ENCODE measurements at regions not wholly inside any gene's neighbourhood (a gene's known extent, or its start where the extent isn't known, plus 50 kb on each side); places are given as distances from the start of the nearest gene placed in this dataset.

DNA sequence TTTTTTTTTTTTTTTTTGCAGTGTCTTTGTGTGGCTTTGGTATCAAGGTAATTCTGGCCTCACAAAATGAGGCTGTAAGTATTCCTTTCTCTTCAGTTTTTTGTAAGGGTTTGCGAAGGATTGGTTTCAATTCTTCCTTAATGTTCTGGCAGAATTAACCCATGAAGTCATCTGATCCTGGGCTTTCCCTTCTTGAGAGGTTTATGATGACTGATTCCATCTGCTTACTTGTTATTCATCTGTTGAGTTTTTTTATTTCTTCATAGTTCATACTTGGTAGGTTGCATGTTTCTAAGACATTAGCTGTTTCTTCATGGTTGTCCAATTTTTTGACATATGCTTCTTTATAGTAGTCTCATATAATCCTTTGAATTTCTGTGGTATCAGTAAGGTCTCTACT, 181.4 kb upstream of the PDE5A start:
- TF ChIP-seq, protein P1, sequence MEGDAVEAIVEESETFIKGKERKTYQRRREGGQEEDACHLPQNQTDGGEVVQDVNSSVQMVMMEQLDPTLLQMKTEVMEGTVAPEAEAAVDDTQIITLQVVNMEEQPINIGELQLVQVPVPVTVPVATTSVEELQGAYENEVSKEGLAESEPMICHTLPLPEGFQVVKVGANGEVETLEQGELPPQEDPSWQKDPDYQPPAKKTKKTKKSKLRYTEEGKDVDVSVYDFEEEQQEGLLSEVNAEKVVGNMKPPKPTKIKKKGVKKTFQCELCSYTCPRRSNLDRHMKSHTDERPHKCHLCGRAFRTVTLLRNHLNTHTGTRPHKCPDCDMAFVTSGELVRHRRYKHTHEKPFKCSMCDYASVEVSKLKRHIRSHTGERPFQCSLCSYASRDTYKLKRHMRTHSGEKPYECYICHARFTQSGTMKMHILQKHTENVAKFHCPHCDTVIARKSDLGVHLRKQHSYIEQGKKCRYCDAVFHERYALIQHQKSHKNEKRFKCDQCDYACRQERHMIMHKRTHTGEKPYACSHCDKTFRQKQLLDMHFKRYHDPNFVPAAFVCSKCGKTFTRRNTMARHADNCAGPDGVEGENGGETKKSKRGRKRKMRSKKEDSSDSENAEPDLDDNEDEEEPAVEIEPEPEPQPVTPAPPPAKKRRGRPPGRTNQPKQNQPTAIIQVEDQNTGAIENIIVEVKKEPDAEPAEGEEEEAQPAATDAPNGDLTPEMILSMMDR (IDR thresholded peaks at IDR 0.05): no peak
- H3K27ac ChIP-seq: no peak overlapping the region
- no peak overlapping the region for H3K4me3 ChIP-seq
- DNase-seq (ENCODE audit: low spot score): no peak

DNA sequence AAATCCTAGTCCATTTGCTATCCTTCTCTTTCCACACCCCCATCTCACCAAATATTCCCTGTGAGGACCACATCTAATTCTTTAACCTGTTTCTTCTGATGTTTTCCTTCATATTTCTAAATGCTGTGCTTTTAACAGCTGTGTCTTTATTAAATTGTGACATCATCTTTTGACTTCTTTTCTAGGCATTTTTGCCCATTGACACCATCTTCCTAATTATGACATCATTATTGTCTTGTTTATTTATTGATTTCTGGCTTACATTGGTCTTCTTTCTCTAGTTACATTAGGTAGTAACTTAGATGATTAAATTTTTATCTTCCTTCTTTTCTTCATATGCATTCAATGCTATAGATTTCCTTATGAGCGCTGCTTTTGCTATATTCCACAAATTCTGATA, 175.8 kb upstream of the PDE5A start:
- TF ChIP-seq, protein P1 (IDR thresholded peaks at IDR 0.05): no peak
- no peak overlapping the region for H3K4me3 ChIP-seq
- no peak for DNase-seq (ENCODE audit: low spot score)
- no peak overlapping the region for H3K27ac ChIP-seq

DNA sequence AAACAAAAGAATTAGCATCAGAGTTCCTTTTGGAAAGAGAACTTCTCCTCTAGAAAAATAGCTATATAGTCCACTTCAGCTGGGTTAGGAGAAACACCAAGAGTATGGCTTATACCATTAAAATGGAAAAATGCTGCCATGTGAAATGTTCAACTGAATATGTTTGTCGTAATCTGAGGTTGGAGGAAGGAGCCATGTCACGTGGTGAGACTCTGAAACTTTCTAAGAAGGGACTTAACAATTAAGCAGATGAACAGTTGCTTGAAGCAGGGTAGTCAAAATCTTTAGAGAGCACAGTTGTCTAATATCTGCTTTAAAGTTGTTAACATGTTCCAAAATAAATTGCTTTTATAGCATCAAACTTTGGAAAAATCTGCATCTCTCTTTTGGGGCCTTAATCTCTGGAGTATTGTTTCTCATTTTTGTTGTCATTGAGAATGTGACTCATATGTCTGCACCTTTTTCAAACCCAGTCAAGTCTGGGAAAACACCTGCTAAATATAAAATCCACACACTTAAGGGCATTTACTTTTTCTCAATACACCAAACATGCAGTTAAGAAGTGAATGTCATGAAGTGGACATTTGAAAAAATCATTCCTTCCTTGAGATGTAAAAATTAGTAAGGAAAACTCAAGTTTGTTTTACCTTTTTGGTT, 168.8 kb upstream of the PDE5A start:
- TF ChIP-seq, protein P1 (IDR thresholded peaks at IDR 0.05): no peak
- no peak for DNase-seq (ENCODE audit: low spot score)
- Histone ChIP-seq H3K27ac (no peak overlapping the region), H3K4me3 (no peak overlapping the region)

DNA sequence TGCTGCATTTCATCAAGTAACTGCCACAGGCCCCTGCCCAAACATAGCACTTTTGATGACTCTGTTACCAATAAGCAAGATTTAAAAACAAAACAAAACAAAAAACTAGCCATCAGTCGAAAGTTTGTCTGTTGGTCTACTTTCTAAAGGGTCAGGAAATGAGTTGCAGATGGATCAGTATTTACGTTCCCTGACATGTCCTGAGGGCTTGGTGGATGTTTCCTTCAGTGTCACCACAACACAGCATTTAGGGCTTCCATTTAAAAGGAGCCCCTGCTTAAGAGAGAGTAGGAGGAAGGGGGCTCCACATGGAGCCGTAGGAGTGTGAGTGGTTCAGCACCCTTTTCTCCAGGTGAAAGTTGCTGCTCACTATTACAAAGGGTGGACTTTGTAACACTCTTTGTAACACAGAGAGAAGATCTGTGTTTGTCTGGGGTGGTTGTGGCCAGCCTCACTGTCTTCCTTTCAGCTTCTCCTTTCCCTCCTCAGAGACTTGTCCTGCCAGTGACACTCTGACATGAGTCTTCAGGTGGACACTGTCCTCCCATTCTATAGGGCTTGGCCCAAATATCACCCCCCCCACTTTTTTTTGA, 167.5 kb upstream of the PDE5A start:
- Histone ChIP-seq H3K27ac (no peak overlapping the region), H3K4me3 (no peak overlapping the region)
- TF ChIP-seq, protein P1 (IDR thresholded peaks at IDR 0.05): no peak
- DNase-seq (ENCODE audit: low spot score): no peak

DNA sequence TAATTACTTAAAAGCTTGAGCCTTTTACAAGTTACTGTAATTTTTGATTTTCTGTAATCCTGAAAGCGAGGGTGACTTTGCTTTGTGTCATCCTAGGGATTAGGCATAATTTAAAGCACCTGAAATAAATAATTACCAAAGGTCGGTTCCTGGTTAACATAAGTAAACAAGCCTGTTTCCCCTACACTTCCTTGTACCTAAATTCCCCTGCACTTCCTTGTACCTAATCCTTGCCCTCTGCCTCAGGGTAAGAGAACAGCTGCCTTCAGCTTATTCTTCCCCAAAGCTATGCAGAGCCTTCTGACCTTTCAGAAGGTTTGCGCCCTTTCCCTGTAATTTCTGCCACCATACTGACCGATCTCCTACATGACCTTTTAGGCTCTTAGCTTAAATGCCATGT, 166.1 kb upstream of the PDE5A start:
- no peak overlapping the region for H3K27ac ChIP-seq
- TF ChIP-seq, protein P1 (IDR thresholded peaks at IDR 0.05): no peak
- DNase-seq (ENCODE audit: low spot score): no peak
- H3K4me3 ChIP-seq: no peak overlapping the region

DNA sequence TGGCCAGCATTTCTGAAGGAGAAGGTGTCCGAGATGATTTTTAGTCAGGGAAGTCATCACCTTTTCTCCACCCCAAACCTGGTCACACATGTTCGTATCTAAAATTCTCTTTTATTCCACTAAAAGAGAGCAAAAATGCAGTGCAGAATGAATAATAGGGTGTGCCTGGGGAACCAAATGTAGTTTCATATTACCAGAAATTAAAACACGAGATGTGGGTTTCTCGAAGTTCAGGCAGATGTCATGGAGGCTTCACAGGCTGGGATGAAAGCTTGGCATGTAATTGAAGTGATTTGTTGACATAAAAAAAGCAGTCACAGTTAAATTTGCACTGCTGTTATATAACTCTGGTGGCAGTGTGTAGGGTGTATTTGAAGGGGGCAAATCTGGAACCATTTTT, 165.5 kb upstream of the PDE5A start:
- TF ChIP-seq, protein P1 (IDR thresholded peaks at IDR 0.05): no peak
- no peak overlapping the region for H3K4me3 ChIP-seq
- H3K27ac ChIP-seq: no peak overlapping the region
- DNase-seq (ENCODE audit: low spot score): no peak

Data from coronary artery (tissue), 2 donors.